B cell (primary cell): ENCODE measurements at regions not wholly inside any gene's neighbourhood (a gene's known extent, or its start where the extent isn't known, plus 50 kb on each side); places are given as distances from the start of the nearest gene placed in this dataset.

Source experiments
- ATAC-seq: fragments of 200-7000 bp; cut with Tn5 transposase; one replicate; pipeline ENCODE4 v1.10.0; 2021; ENCODE audit warnings: low read depth, mild to moderate bottlenecking, moderate number of reproducible peaks, moderate library complexity
- CTCF ChIA-PET: fragments of 350-600 bp; sonication (Branson Sonifier 250); formaldehyde crosslinking; loops from one replicate; lab custom pipeline; 2021; ENCODE audit warnings: antibody characterized with exemption, inconsistent platforms; lab: Charles Lee
- POLR2A ChIA-PET: fragments of 350-600 bp; sonication (Branson Sonifier 250); formaldehyde crosslinking; loops from one replicate; lab custom pipeline; 2021; ENCODE audit warnings: antibody characterized with exemption; lab: Charles Lee
- DNase-seq: peaks from one replicate; pipeline ENCODE4 v3.0.0; 2013
- H2AFZ ChIP-seq: 2 replicates; pipeline ENCODE4 v1.6.1; 2012; ENCODE audit warnings: mild to moderate bottlenecking, low read depth, low read length; ENCODE audit not compliant: insufficient read depth, poor library complexity, severe bottlenecking
- H3K27ac ChIP-seq, 2 donors: 1 replicate in 1 of 2; 2 replicates in 1 of 2; pipeline ENCODE4 v1.5.1; 2012 to 2013; ENCODE audit warnings: low read length in 2 of 2, mild to moderate bottlenecking in 2 of 2, moderate library complexity in 1 of 2
- H3K27me3 ChIP-seq, 4 experiments: fragments of 200-600 bp in 1 of 4; sonication (generic) in 1 of 4; replicated peaks in 1 of 4; 1 replicate in 2 of 4; 2 replicates in 2 of 4; pipeline versions ENCODE4 v1.6.1 to v1.7.0; 2013 to 2016; ENCODE audit warnings: low read length in 3 of 4, mild to moderate bottlenecking in 2 of 4, mixed read lengths in 1 of 4, moderate library complexity in 1 of 4; ENCODE audit not compliant: insufficient read depth in 4 of 4, control insufficient read depth in 3 of 4; ENCODE audit errors: control extremely low read depth in 1 of 4
- H3K36me3 ChIP-seq, 2 experiments: replicated peaks in 1 of 2; 1 replicate in 1 of 2; 2 replicates in 1 of 2; pipeline versions ENCODE4 v1.6.1 to v1.7.1; 2013; ENCODE audit warnings: low read length in 1 of 2; ENCODE audit not compliant: insufficient read depth in 2 of 2, control insufficient read depth in 1 of 2; ENCODE audit errors: control extremely low read depth in 1 of 2, extremely low read depth in 1 of 2
- H3K4me1 ChIP-seq, 2 donors: fragments of 200-600 bp in 1 of 2; sonication (generic) in 1 of 2; 1 replicate in 1 of 2; 2 replicates in 1 of 2; pipeline versions ENCODE4 v1.5.1 to v1.6.1; 2013 to 2017; ENCODE audit warnings: low read length in 2 of 2; ENCODE audit not compliant: control insufficient read depth in 2 of 2, insufficient read depth in 2 of 2
- H3K4me2 ChIP-seq: replicated peaks from 2 replicates; pipeline ENCODE3; 2012; ENCODE audit warnings: mild to moderate bottlenecking, low read depth, low read length; ENCODE audit not compliant: poor library complexity, severe bottlenecking
- H3K4me3 ChIP-seq, 5 experiments: fragments of 200-600 bp in 1 of 5; sonication (generic) in 1 of 5; 1 replicate in 3 of 5; 2 replicates in 2 of 5; pipeline versions ENCODE4 v1.5.1 to v1.7.0; 2011 to 2016; ENCODE audit warnings: low read length in 4 of 5, mild to moderate bottlenecking in 4 of 5, low read depth in 2 of 5, control low read depth in 1 of 5, moderate library complexity in 1 of 5; ENCODE audit not compliant: insufficient read depth in 1 of 5; ENCODE audit errors: control extremely low read depth in 1 of 5, extremely low read depth in 1 of 5
- H3K79me2 ChIP-seq: fragments of 200-600 bp; sonication (generic); one replicate; pipeline ENCODE4 v1.6.0; 2016; ENCODE audit warnings: low read length; ENCODE audit not compliant: control insufficient read depth, insufficient read depth
- H3K9ac ChIP-seq: fragments of 200-600 bp; sonication (generic); 2 replicates; pipeline ENCODE4 v1.6.1; 2017; ENCODE audit warnings: mild to moderate bottlenecking, low read length, moderate library complexity
- H3K9me3 ChIP-seq, 3 donors: one replicate each; pipeline versions ENCODE4 v1.6.1 to v1.7.1; 2013; ENCODE audit warnings: low read length in 2 of 3; ENCODE audit not compliant: control insufficient read depth in 2 of 3, insufficient read depth in 1 of 3; ENCODE audit errors: control extremely low read depth in 1 of 3
- H4K20me1 ChIP-seq: 2 replicates; pipeline ENCODE4 v1.6.0; 2012; ENCODE audit warnings: mild to moderate bottlenecking, low read length; ENCODE audit not compliant: insufficient read depth, control insufficient read depth, poor library complexity, severe bottlenecking
- H3K27ac Mint-ChIP-seq: one replicate; pipeline ENCODE4 v1.8.0; 2021; ENCODE audit warnings: mixed read lengths
- H3K27me3 Mint-ChIP-seq: one replicate; pipeline ENCODE4 v1.8.0; 2021; ENCODE audit warnings: mixed read lengths
- H3K4me1 Mint-ChIP-seq: one replicate; pipeline ENCODE4 v1.8.0; 2021; ENCODE audit warnings: mixed read lengths
- H3K4me3 Mint-ChIP-seq: one replicate; pipeline ENCODE4 v1.8.0; 2021; ENCODE audit warnings: mixed read lengths
- H3K9me3 Mint-ChIP-seq: one replicate; pipeline ENCODE4 v1.8.0; 2022; ENCODE audit warnings: mixed read lengths; ENCODE audit not compliant: insufficient read depth
- EZH2 ChIP-seq: IDR thresholded peaks from 2 replicates; pipeline ENCODE4 v1.6.1; 2012; ENCODE audit warnings: borderline replicate concordance, low read depth, mild to moderate bottlenecking, moderate library complexity, low read length; ENCODE audit not compliant: insufficient read depth, poor library complexity, severe bottlenecking
- WGBS: methylation state at CpG from one replicate; pipeline ENCODE4 v1.1.5; 2013; ENCODE audit warnings: missing lambda C conversion rate; ENCODE audit not compliant: insufficient coverage; 5-methylcytosine and 5-hydroxymethylcytosine counted together
- intact Hi-C: fragments of 100-400 bp; cut with micrococcal nuclease; formaldehyde crosslinking; loops from one replicate; pipeline ENCODE4 v1.10.0; 2022
- TF ChIP-seq, protein P1 (sequence below): fragments of 200-600 bp; IDR thresholded peaks from one replicate; pipeline ENCODE4 v1.8.0; 2022; ENCODE audit warnings: antibody characterized with exemption, mild to moderate bottlenecking

DNA sequence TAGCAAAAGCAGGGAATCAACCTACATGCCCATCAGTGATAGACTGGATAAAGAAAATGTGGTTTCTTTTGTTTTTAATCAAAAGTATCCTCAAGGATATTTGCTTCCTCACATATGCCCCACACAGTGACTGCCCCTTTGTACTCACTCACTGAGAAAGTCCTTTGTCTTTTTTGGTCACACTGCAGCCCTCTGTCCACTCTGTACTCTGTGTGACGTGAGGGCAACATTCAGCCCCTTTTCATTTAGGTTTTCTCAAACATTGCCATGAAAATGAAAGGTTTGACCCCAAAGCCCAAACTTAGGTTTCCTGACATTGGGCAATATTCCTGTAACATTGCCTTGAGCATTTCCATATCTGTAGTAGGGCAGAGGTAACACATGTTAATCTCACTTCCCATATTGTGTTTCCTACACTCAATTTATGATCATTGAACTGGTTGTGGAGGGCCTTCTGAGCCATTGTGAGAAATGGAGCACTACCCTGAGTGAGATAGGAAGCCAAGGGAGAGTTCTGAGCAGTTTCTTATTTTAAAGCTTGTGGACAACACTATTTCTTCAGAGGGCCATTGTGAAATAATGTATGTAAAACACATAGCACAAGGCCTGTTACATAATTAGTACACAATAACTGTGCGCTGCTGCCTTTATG, 501.9 kb upstream of the C1orf87 start:
- DNase-seq (no peak), ATAC-seq (no peak)
- Histone ChIP-seq H3K9me3 (no peaks in the 10 kb centered on the region), H3K27ac (no peak overlapping the region), H3K79me2 (no peaks in the 10 kb centered on the region), H3K4me1 (no peaks in the 10 kb centered on the region), H3K36me3 (no peaks in the 10 kb centered on the region), H3K4me3 (no peak overlapping the region), H3K9ac (no peak overlapping the region), H4K20me1 (no peaks in the 10 kb centered on the region), H2AFZ (no peak overlapping the region), H3K27me3 (no peaks in the 10 kb centered on the region), H3K4me2 (no peak overlapping the region)
- intact Hi-C loops, result no loop called here
- ChIA-PET CTCF (no interaction called here), POLR2A (no interaction called here)
- Mint-ChIP-seq H3K4me3 (no peak overlapping the region), H3K27me3 (no peaks in the 10 kb centered on the region), H3K9me3 (no peaks in the 10 kb centered on the region), H3K27ac (no peak overlapping the region), H3K4me1 (no peaks in the 10 kb centered on the region)
- 83% methylated on average over 1 of the region's 2 CpGs for WGBS
- TF ChIP-seq, protein P1, sequence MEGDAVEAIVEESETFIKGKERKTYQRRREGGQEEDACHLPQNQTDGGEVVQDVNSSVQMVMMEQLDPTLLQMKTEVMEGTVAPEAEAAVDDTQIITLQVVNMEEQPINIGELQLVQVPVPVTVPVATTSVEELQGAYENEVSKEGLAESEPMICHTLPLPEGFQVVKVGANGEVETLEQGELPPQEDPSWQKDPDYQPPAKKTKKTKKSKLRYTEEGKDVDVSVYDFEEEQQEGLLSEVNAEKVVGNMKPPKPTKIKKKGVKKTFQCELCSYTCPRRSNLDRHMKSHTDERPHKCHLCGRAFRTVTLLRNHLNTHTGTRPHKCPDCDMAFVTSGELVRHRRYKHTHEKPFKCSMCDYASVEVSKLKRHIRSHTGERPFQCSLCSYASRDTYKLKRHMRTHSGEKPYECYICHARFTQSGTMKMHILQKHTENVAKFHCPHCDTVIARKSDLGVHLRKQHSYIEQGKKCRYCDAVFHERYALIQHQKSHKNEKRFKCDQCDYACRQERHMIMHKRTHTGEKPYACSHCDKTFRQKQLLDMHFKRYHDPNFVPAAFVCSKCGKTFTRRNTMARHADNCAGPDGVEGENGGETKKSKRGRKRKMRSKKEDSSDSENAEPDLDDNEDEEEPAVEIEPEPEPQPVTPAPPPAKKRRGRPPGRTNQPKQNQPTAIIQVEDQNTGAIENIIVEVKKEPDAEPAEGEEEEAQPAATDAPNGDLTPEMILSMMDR, result no peak
- TF ChIP-seq EZH2, result no peak

DNA sequence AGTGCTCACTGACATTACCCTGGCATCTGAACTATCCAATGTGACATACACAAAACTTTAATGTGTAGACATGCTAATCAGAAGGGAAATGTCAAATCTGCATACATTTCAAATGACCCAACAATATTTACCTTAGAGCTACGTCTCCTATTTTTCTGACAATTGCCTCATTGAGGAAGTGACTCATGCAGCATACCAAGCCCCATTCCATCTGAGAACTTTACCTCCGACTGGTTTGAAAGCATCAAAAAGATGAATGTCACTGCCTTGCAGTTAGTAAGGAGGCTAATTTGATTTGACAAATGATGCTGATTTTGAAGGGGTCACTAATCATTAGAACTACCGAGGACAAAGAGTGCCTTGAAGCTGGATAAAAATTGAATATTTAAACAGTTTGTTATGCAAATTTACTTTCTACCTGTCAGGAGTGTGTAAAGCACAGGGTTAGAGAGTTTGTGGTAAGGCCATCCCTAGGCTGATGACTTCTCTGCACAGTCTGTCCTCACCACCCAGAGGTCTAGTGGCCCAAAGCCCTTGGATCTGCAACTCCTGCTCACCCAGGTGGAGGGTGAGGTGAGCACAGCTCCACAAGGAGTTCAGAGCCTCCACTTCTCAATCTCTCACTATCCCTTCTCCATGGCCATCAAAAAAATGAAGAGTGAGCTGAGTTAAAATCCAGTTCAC, 500.3 kb upstream of the C1orf87 start:
- intact Hi-C loops, result no loop called here
- Mint-ChIP-seq H3K27me3 (no peaks in the 10 kb centered on the region), H3K9me3 (no peaks in the 10 kb centered on the region), H3K4me1 (no peaks in the 10 kb centered on the region), H3K27ac (no peak overlapping the region), H3K4me3 (no peak overlapping the region)
- Histone ChIP-seq H3K9me3 (no peaks in the 10 kb centered on the region), H4K20me1 (no peaks in the 10 kb centered on the region), H3K4me2 (no peak overlapping the region), H3K4me3 (no peak overlapping the region), H3K79me2 (no peaks in the 10 kb centered on the region), H3K4me1 (no peaks in the 10 kb centered on the region), H3K27me3 (no peaks in the 10 kb centered on the region), H2AFZ (no peak overlapping the region), H3K27ac (no peak overlapping the region), H3K36me3 (no peaks in the 10 kb centered on the region), H3K9ac (no peak overlapping the region)
- no CpG with 5 or more reads among the region's 3 CpGs for WGBS
- DNase-seq (no peak), ATAC-seq (no peak)
- no peak for TF ChIP-seq EZH2
- TF ChIP-seq, protein P1, result no peak
- ChIA-PET CTCF (no interaction called here), POLR2A (no interaction called here)
